ENCODE measurements at regions not wholly inside any gene's neighbourhood (a gene's known extent, or its start where the extent isn't known, plus 50 kb on each side); places are given as distances from the start of the nearest gene placed in this dataset. TPM values are rescaled to one million over a fixed set of nuclear protein-coding genes. Genes with fewer than 3 reads are reported as not detected.

DNA sequence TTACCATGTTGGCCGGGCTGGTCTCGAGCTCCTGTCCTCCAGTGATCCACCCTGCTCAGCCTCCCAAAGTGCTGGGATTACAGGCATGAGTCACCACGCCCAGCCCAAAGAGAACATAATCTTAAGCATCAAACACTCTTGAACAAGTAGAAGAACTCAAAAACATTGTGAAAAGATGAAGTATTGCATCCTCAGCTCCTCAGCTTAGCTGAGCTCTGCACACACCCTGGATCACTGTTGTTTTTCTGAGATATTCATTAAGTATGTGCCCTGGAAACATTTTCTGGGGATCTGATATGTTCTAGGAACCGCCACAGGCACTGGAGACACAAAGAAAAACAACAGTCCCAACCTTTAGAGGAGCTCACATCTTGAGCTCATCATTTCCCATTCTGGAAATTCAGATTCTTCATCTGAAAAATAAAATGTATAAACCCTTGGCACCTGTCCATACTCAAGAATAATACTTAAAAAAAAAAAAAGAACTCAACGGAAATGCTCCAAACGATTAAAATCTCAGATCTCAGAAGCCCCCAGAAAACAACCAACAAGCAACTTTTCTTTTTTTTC is 62.2 kb upstream of the ZNF462 start:
- peaks cover 17% of the 10 kb centered on the region for H3K4me1 Mint-ChIP-seq
- H3K4me3 Mint-ChIP-seq = no peak overlapping the region
- no peak overlapping the region for H3K27ac Mint-ChIP-seq

GRCh38 chr9:106801816-106802215 is 61.1 kb upstream of the ZNF462 start:
- no peak overlapping the region for H3K4me3 Mint-ChIP-seq
- H3K36me3 Mint-ChIP-seq = no peaks in the 10 kb centered on the region
- peaks cover 17% of the 10 kb centered on the region for H3K4me1 Mint-ChIP-seq
- H3K9me3 Mint-ChIP-seq = peaks cover 15% of the 10 kb centered on the region
- DNase-seq (ENCODE audit: low spot score in 2 of 2, unreplicated experiment in 2 of 2) = no peak
- TF ChIP-seq, protein P1, sequence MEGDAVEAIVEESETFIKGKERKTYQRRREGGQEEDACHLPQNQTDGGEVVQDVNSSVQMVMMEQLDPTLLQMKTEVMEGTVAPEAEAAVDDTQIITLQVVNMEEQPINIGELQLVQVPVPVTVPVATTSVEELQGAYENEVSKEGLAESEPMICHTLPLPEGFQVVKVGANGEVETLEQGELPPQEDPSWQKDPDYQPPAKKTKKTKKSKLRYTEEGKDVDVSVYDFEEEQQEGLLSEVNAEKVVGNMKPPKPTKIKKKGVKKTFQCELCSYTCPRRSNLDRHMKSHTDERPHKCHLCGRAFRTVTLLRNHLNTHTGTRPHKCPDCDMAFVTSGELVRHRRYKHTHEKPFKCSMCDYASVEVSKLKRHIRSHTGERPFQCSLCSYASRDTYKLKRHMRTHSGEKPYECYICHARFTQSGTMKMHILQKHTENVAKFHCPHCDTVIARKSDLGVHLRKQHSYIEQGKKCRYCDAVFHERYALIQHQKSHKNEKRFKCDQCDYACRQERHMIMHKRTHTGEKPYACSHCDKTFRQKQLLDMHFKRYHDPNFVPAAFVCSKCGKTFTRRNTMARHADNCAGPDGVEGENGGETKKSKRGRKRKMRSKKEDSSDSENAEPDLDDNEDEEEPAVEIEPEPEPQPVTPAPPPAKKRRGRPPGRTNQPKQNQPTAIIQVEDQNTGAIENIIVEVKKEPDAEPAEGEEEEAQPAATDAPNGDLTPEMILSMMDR (IDR thresholded peaks at IDR 0.05; ENCODE audit: unreplicated experiment) = no peak
- no peak overlapping the region for H3K27ac Mint-ChIP-seq
- H3K27me3 Mint-ChIP-seq (ENCODE audit: low read depth) = no peaks in the 10 kb centered on the region

More for the DNA sequence above, 62.2 kb upstream of the ZNF462 start:
- Mint-ChIP-seq H3K9me3 (peaks cover 13% of the 10 kb centered on the region), H3K36me3 (no peaks in the 10 kb centered on the region), H3K27me3 (ENCODE audit: low read depth) (no peaks in the 10 kb centered on the region)
- no peak for DNase-seq (ENCODE audit: low spot score in 2 of 2, unreplicated experiment in 2 of 2)
- TF ChIP-seq, protein P1 (IDR thresholded peaks at IDR 0.05; ENCODE audit: unreplicated experiment) = no peak

Small RNAs in the stretch of these regions (microRNA-seq; reads per million reads assigned to microRNA genes)
- not detected for gene MIR8081

Measured in mesothelial cell of epicardium (in vitro differentiated cells).